Frontal cortex (tissue), 3 donors: ENCODE measurements at regions not wholly inside any gene's neighbourhood (a gene's known extent, or its start where the extent isn't known, plus 50 kb on each side); places are given as distances from the start of the nearest gene placed in this dataset.
A peak's percentile ranks its signal among the peaks of the same experiment; 100 is the strongest.

Source experiments
- DNase-seq, 2 donors: peaks; one replicate each; pipeline ENCODE4 v3.0.0; 2012; ENCODE audit warnings: low spot score in 2 of 2
- FAIRE-seq: peaks from 2 replicates; lab custom pipeline; 2012; peaks lifted over from hg19 to GRCh38; lab: Jason Lieb, UNC
- donor health status: control.
- donor health status: control.
- donor health status: control.

- no peak for FAIRE-seq
- DNase-seq: no peak
Observed at GRCh38 chr20:58023346-58023745, 205.1 kb downstream of the ANKRD60 start.

- FAIRE-seq (no peak), DNase-seq (no peak)
Observed at GRCh38 chr20:58022711-58023110, 205.7 kb downstream of the ANKRD60 start.

- DNase-seq: no peak
- no peak for FAIRE-seq
Observed at GRCh38 chr20:58021481-58021880, 207.0 kb downstream of the ANKRD60 start.

- DNase-seq: no peak
- no peak for FAIRE-seq
Observed at GRCh38 chr20:58020656-58021454, 207.6 kb downstream of the ANKRD60 start.

- DNase-seq (no peak), FAIRE-seq (no peak)
Observed at GRCh38 chr20:58019850-58020625, 208.4 kb downstream of the ANKRD60 start.

- no peak for FAIRE-seq
- DNase-seq: no peak
Observed at GRCh38 chr20:58019027-58019849, 209.2 kb downstream of the ANKRD60 start.

- DNase-seq (no peak), FAIRE-seq (no peak)
Observed at GRCh38 chr20:58018590-58018989, 209.9 kb downstream of the ANKRD60 start.

- no peak for DNase-seq
- no peak for FAIRE-seq
Observed at GRCh38 chr20:58017970-58018530, 210.4 kb downstream of the ANKRD60 start.

GRCh38 chr20:58017231-58017969 is 211.1 kb downstream of the ANKRD60 start:
- no peak for FAIRE-seq
- DNase-seq: peak; percentile 68 to 75

GRCh38 chr20:58016779-58017178 is 211.7 kb downstream of the ANKRD60 start:
- DNase-seq (no peak), FAIRE-seq (no peak)

GRCh38 chr20:58014628-58015315 is 213.7 kb downstream of the ANKRD60 start:
- no peak for FAIRE-seq
- no peak for DNase-seq

GRCh38 chr20:58012731-58013510 is 215.5 kb downstream of the ANKRD60 start:
- FAIRE-seq (no peak), DNase-seq (no peak)

- FAIRE-seq (no peak), DNase-seq (no peak)
Observed at GRCh38 chr20:58011947-58012610, 216.4 kb downstream of the ANKRD60 start.

- no peak for FAIRE-seq
- no peak for DNase-seq
Observed at GRCh38 chr20:58011106-58011946, 217.1 kb downstream of the ANKRD60 start.

GRCh38 chr20:58010666-58011065 is 217.8 kb downstream of the ANKRD60 start:
- no peak for FAIRE-seq
- DNase-seq: no peak

- DNase-seq: no peak
- FAIRE-seq: no peak
Observed at GRCh38 chr20:58010186-58010585, 218.3 kb downstream of the ANKRD60 start.

- FAIRE-seq (no peak), DNase-seq (no peak)
Observed at GRCh38 chr20:58008866-58009265, 219.6 kb downstream of the ANKRD60 start.
